ENCODE measurements at regions not wholly inside any gene's neighbourhood (a gene's known extent, or its start where the extent isn't known, plus 50 kb on each side); places are given as distances from the start of the nearest gene placed in this dataset.

- TF ChIP-seq ZBTB7A (IDR thresholded peaks at IDR 0.05; ENCODE audit: low read depth) (no peak), MAX (IDR thresholded peaks at IDR 0.05) (no peak), USF1 (IDR thresholded peaks at IDR 0.05) (no peak), YY1 (IDR thresholded peaks at IDR 0.05; ENCODE audit: low read depth) (no peak), FOXM1 (IDR thresholded peaks at IDR 0.05; ENCODE audit: borderline replicate concordance, low read depth) (no peak), CREB1 (IDR thresholded peaks at IDR 0.05; ENCODE audit: low read depth) (no peak), TCF12 (IDR thresholded peaks at IDR 0.05; ENCODE audit: low read depth) (no peak), TAF1 (IDR thresholded peaks at IDR 0.05; ENCODE audit: low read depth) (no peak), NFIC (IDR thresholded peaks at IDR 0.05) (no peak), CEBPB (IDR thresholded peaks at IDR 0.05) (no peak), TEAD4 (IDR thresholded peaks at IDR 0.05) (no peak), EP300 (IDR thresholded peaks at IDR 0.05; ENCODE audit: borderline replicate concordance) (no peak), EGR1 (IDR thresholded peaks at IDR 0.05) (no peak), RAD21 (IDR thresholded peaks at IDR 0.05; ENCODE audit: low read depth) (no peak), REST (IDR thresholded peaks at IDR 0.05; ENCODE audit: low read depth) (no peak)
Observed at GRCh38 chr20:7232796-7233195, 465.3 kb downstream of the BMP2 start.

- TF ChIP-seq CEBPB (IDR thresholded peaks at IDR 0.05) (no peak), TEAD4 (IDR thresholded peaks at IDR 0.05) (no peak), EGR1 (IDR thresholded peaks at IDR 0.05) (no peak), FOXM1 (IDR thresholded peaks at IDR 0.05; ENCODE audit: borderline replicate concordance, low read depth) (no peak)
Observed at GRCh38 chr20:7237251-7237650, 469.8 kb downstream of the BMP2 start.

GRCh38 chr20:7240490-7240889 lies 473.0 kb downstream of the BMP2 start:
- no peak for TF ChIP-seq REST (IDR thresholded peaks at IDR 0.05; ENCODE audit: low read depth)
- no peak for TF ChIP-seq NFIC (IDR thresholded peaks at IDR 0.05)
- TF ChIP-seq FOXM1 (IDR thresholded peaks at IDR 0.05; ENCODE audit: borderline replicate concordance, low read depth): no peak
- no peak for TF ChIP-seq CREB1 (IDR thresholded peaks at IDR 0.05; ENCODE audit: low read depth)
- TF ChIP-seq TCF12 (IDR thresholded peaks at IDR 0.05; ENCODE audit: low read depth): no peak
- no peak for TF ChIP-seq YY1 (IDR thresholded peaks at IDR 0.05; ENCODE audit: low read depth)
- TF ChIP-seq USF1 (IDR thresholded peaks at IDR 0.05): no peak
- no peak for TF ChIP-seq EGR1 (IDR thresholded peaks at IDR 0.05)
- TF ChIP-seq MAX (IDR thresholded peaks at IDR 0.05): no peak
- no peak for TF ChIP-seq TEAD4 (IDR thresholded peaks at IDR 0.05)
- TF ChIP-seq ZBTB7A (IDR thresholded peaks at IDR 0.05; ENCODE audit: low read depth): no peak
- no peak for TF ChIP-seq RAD21 (IDR thresholded peaks at IDR 0.05; ENCODE audit: low read depth)
- no peak for TF ChIP-seq EP300 (IDR thresholded peaks at IDR 0.05; ENCODE audit: borderline replicate concordance)
- no peak for TF ChIP-seq CEBPB (IDR thresholded peaks at IDR 0.05)
- no peak for TF ChIP-seq TAF1 (IDR thresholded peaks at IDR 0.05; ENCODE audit: low read depth)

- no peak for TF ChIP-seq FOXM1 (IDR thresholded peaks at IDR 0.05; ENCODE audit: borderline replicate concordance, low read depth)
Observed at GRCh38 chr20:7248281-7249201, 481.1 kb downstream of the BMP2 start.

GRCh38 chr20:7250337-7250736 lies 482.9 kb downstream of the BMP2 start:
- TF ChIP-seq TEAD4 (IDR thresholded peaks at IDR 0.05) (no peak), TAF1 (IDR thresholded peaks at IDR 0.05; ENCODE audit: low read depth) (no peak), FOXM1 (IDR thresholded peaks at IDR 0.05; ENCODE audit: borderline replicate concordance, low read depth) (no peak), CREB1 (IDR thresholded peaks at IDR 0.05; ENCODE audit: low read depth) (no peak), REST (IDR thresholded peaks at IDR 0.05; ENCODE audit: low read depth) (no peak), TCF12 (IDR thresholded peaks at IDR 0.05; ENCODE audit: low read depth) (no peak), YY1 (IDR thresholded peaks at IDR 0.05; ENCODE audit: low read depth) (no peak), USF1 (IDR thresholded peaks at IDR 0.05) (no peak), EGR1 (IDR thresholded peaks at IDR 0.05) (no peak), CEBPB (IDR thresholded peaks at IDR 0.05) (no peak), ZBTB7A (IDR thresholded peaks at IDR 0.05; ENCODE audit: low read depth) (no peak), MAX (IDR thresholded peaks at IDR 0.05) (no peak)
